ENCODE measurements at regions not wholly inside any gene's neighbourhood (a gene's known extent, or its start where the extent isn't known, plus 50 kb on each side); places are given as distances from the start of the nearest gene placed in this dataset.

DNA sequence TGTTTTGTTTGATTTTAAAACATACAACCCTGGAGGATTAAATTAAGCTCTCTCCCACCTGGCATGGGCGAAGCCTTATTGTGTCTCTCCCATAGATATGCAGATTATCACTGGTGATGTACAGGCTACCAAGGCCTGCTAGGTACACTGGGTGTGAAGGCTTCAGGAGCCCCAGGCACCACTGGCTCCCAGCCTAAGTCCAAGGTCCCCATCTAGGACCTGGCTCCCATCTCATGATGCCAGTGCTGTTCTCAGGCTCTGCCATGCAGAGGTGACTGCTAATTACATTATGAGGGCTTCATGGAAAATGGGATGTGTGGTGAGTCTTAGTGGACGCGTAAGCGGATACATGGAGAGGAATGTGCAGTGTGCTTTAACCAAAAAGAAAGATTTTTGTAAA is 201.2 kb upstream of the KLHL29 start:
- no peak overlapping the region for H3K4me2 ChIP-seq (ENCODE audit: low read depth, low read length)
- TF ChIP-seq NFE2L2 (IDR thresholded peaks at IDR 0.05; ENCODE audit: low read depth, low read length), result no peak
- no peak for TF ChIP-seq CEBPB (IDR thresholded peaks at IDR 0.05; ENCODE audit: low read depth, low read length)
- TF ChIP-seq, protein P1, sequence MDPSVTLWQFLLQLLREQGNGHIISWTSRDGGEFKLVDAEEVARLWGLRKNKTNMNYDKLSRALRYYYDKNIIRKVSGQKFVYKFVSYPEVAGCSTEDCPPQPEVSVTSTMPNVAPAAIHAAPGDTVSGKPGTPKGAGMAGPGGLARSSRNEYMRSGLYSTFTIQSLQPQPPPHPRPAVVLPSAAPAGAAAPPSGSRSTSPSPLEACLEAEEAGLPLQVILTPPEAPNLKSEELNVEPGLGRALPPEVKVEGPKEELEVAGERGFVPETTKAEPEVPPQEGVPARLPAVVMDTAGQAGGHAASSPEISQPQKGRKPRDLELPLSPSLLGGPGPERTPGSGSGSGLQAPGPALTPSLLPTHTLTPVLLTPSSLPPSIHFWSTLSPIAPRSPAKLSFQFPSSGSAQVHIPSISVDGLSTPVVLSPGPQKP (IDR thresholded peaks at IDR 0.05; ENCODE audit: borderline replicate concordance, low read depth, low read length), result no peak
- no peak for TF ChIP-seq MAFK (IDR thresholded peaks at IDR 0.05; ENCODE audit: low read depth, low read length)
- no peak for TF ChIP-seq POLR2A (IDR thresholded peaks at IDR 0.05; ENCODE audit: low read depth, low read length)
- no peak for TF ChIP-seq RCOR1 (IDR thresholded peaks at IDR 0.05; ENCODE audit: insufficient replicate concordance, low read length)
- no peak for TF ChIP-seq CHD1 (IDR thresholded peaks at IDR 0.05; ENCODE audit: low read depth, low read length)
- TF ChIP-seq SMC3 (IDR thresholded peaks at IDR 0.05; ENCODE audit: low read depth, low read length), result no peak
- no peak for TF ChIP-seq RFX5 (IDR thresholded peaks at IDR 0.05; ENCODE audit: low read depth, low read length)
- no peak for TF ChIP-seq BHLHE40 (IDR thresholded peaks at IDR 0.05; ENCODE audit: low read depth, low read length)
- no peak for TF ChIP-seq MAZ (IDR thresholded peaks at IDR 0.05; ENCODE audit: borderline replicate concordance, low read depth, low read length)
- TF ChIP-seq RAD21 (IDR thresholded peaks at IDR 0.05; ENCODE audit: low read length), result no peak
- TF ChIP-seq, protein P2, sequence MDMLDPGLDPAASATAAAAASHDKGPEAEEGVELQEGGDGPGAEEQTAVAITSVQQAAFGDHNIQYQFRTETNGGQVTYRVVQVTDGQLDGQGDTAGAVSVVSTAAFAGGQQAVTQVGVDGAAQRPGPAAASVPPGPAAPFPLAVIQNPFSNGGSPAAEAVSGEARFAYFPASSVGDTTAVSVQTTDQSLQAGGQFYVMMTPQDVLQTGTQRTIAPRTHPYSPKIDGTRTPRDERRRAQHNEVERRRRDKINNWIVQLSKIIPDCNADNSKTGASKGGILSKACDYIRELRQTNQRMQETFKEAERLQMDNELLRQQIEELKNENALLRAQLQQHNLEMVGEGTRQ (IDR thresholded peaks at IDR 0.05; ENCODE audit: low read depth, low read length), result no peak
- TF ChIP-seq, protein P3, sequence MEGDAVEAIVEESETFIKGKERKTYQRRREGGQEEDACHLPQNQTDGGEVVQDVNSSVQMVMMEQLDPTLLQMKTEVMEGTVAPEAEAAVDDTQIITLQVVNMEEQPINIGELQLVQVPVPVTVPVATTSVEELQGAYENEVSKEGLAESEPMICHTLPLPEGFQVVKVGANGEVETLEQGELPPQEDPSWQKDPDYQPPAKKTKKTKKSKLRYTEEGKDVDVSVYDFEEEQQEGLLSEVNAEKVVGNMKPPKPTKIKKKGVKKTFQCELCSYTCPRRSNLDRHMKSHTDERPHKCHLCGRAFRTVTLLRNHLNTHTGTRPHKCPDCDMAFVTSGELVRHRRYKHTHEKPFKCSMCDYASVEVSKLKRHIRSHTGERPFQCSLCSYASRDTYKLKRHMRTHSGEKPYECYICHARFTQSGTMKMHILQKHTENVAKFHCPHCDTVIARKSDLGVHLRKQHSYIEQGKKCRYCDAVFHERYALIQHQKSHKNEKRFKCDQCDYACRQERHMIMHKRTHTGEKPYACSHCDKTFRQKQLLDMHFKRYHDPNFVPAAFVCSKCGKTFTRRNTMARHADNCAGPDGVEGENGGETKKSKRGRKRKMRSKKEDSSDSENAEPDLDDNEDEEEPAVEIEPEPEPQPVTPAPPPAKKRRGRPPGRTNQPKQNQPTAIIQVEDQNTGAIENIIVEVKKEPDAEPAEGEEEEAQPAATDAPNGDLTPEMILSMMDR (conservative IDR thresholded peaks at IDR 0.05; ENCODE audit: low read depth, low read length), result no peak
- TF ChIP-seq FOS (IDR thresholded peaks at IDR 0.05; ENCODE audit: low read depth, low read length), result no peak
- no peak for TF ChIP-seq MXI1 (IDR thresholded peaks at IDR 0.05; ENCODE audit: borderline replicate concordance, low read depth, low read length)
- DNase-seq, result no peak

More for the DNA sequence above, 201.2 kb upstream of the KLHL29 start:
- H3K23ac ChIP-seq (ENCODE audit: low read depth, low read length), result no peak overlapping the region
- in situ Hi-C loops (cut with MboI; ENCODE audit: low sequenced_read_pairs), result no loop called here
- no peak overlapping the region for H3K27ac ChIP-seq (ENCODE audit: insufficient read depth, low read length)
- no peaks in the 10 kb centered on the region for H3K9me3 ChIP-seq (ENCODE audit: control insufficient read depth, insufficient read depth, low read length)
- H2BK15ac ChIP-seq (ENCODE audit: low read depth, low read length), result no peak overlapping the region
- no peak overlapping the region for H3K4ac ChIP-seq (ENCODE audit: low read depth, low read length)
- H2BK120ac ChIP-seq (ENCODE audit: low read depth, low read length), result no peak overlapping the region
- no peaks in the 10 kb centered on the region for H3K27me3 ChIP-seq (ENCODE audit: control insufficient read depth, insufficient read depth, low read length)
- H3K56ac ChIP-seq (ENCODE audit: extremely low read depth, insufficient read depth, low read length), result no peak overlapping the region
- no peak for ATAC-seq (ENCODE audit: low read depth)
- H4K20me1 ChIP-seq (ENCODE audit: insufficient read depth, low read length), result no peaks in the 10 kb centered on the region
- H3K14ac ChIP-seq (replicated peaks; ENCODE audit: low read depth, low read length), result no peak overlapping the region
- BruUV-seq (replicated peaks), result no TSS peak
- dilution Hi-C loops (cut with HindIII; ENCODE audit: low sequenced_read_pairs, unreplicated experiment), result no loop called here
- H3K4me3 ChIP-seq (ENCODE audit: insufficient read depth, low read depth, low read length), result no peak overlapping the region
- intact Hi-C loops (cut with micrococcal nuclease), result no loop called here
- H3K36me3 ChIP-seq (ENCODE audit: control insufficient read depth, insufficient read depth, low read length), result no peaks in the 10 kb centered on the region
- CTCF ChIA-PET, result interaction anchor here (1.1 kb wide), 1 partner anchor 15 kb away, joined by 4 read pairs; no protein-coding TSS in a partner anchor
- H3K79me1 ChIP-seq (ENCODE audit: low read depth in 1 of 2, low read length in 2 of 2), result no peaks in the 10 kb centered on the region
- H4K8ac ChIP-seq (ENCODE audit: low read depth in 2 of 2, low read length in 2 of 2), result no peak overlapping the region
- no peaks in the 10 kb centered on the region for H3K9me1 ChIP-seq (ENCODE audit: insufficient read depth, low read length)
- H2AFZ ChIP-seq (replicated peaks; ENCODE audit: low read length, poor library complexity), result no peak overlapping the region
- H2BK5ac ChIP-seq (ENCODE audit: low read depth, low read length, poor library complexity, severe bottlenecking), result no peak overlapping the region
- no peak overlapping the region for H2AK5ac ChIP-seq (ENCODE audit: low read depth, low read length)
- WGBS, 2 experiments (ENCODE audit: extremely low coverage in 2 of 2, insufficient read length in 1 of 2), result no CpG with 5 or more reads among the region's 4 CpGs
- POLR2A ChIA-PET (ENCODE audit: unreplicated experiment), result no interaction called here
- no peak overlapping the region for H3K9ac ChIP-seq (ENCODE audit: low read depth, low read length)
- H4K91ac ChIP-seq (ENCODE audit: insufficient read depth, low read depth, low read length), result no peak overlapping the region
- H2BK20ac ChIP-seq (ENCODE audit: low read depth, low read length), result no peak overlapping the region
- H3K18ac ChIP-seq (ENCODE audit: low read depth, low read length), result no peak overlapping the region
- no peaks in the 10 kb centered on the region for H3K4me1 ChIP-seq (ENCODE audit: control insufficient read depth, insufficient read depth, low read length)
- no peak overlapping the region for H2AK9ac ChIP-seq (replicated peaks; ENCODE audit: low read depth, low read length, poor library complexity)
- no peak overlapping the region for H4K5ac ChIP-seq (ENCODE audit: low read depth, low read length)

Data from IMR-90 (cell line).